Gastroesophageal sphincter (tissue), 4 donors: ENCODE measurements at regions not wholly inside any gene's neighbourhood (a gene's known extent, or its start where the extent isn't known, plus 50 kb on each side); places are given as distances from the start of the nearest gene placed in this dataset.

Source experiments
- ATAC-seq: fragments of 150-250 bp; one replicate; pipeline ENCODE4 v1.9.1; 2016; ENCODE audit warnings: mild to moderate bottlenecking, moderate library complexity
- H3K27ac ChIP-seq, 4 donors: fragments of 200-600 bp; sonication (generic) in 3 of 4; 1 replicate in 3 of 4; 2 replicates in 1 of 4; pipeline ENCODE4 v1.5.1; 2016 to 2019
- H3K27me3 ChIP-seq: fragments of 200-600 bp; sonication (generic); one replicate; pipeline ENCODE4 v1.5.1; 2019
- H3K36me3 ChIP-seq, 2 donors: fragments of 200-600 bp; sonication (generic); one replicate each; pipeline ENCODE4 v1.5.1; 2019; ENCODE audit warnings: control low read depth in 1 of 2
- H3K4me1 ChIP-seq, 3 donors: fragments of 200-600 bp; sonication (generic); 1 replicate in 2 of 3; 2 replicates in 1 of 3; pipeline ENCODE4 v1.5.1; 2016 to 2019; ENCODE audit warnings: control low read depth in 2 of 3
- H3K4me3 ChIP-seq, 2 donors: fragments of 200-600 bp; sonication (generic); one replicate each; pipeline ENCODE4 v1.5.1; 2019; ENCODE audit warnings: mild to moderate bottlenecking in 1 of 2, moderate library complexity in 1 of 2
- H3K9me3 ChIP-seq, 3 donors: fragments of 200-600 bp; sonication (generic); one replicate each; pipeline ENCODE4 v1.5.1; 2017 to 2019; ENCODE audit warnings: control low read depth in 2 of 3
- EP300 ChIP-seq: sonication (generic); formaldehyde crosslinking; IDR thresholded peaks from one replicate; pipeline ENCODE4 v1.6.1; 2017; ENCODE audit warnings: antibody characterized with exemption, mild to moderate bottlenecking
- POLR2A ChIP-seq, 2 donors: fragments of 450-650 bp; IDR thresholded peaks; one replicate each; pipeline ENCODE4 v1.6.1; 2017; ENCODE audit warnings: antibody characterized with exemption in 2 of 2, mild to moderate bottlenecking in 2 of 2, moderate library complexity in 1 of 2
- POLR2AphosphoS5 ChIP-seq: sonication (generic); formaldehyde crosslinking; IDR thresholded peaks from one replicate; pipeline ENCODE4 v1.6.1; 2017; ENCODE audit warnings: antibody characterized with exemption
- WGBS, 2 donors: methylation state at CpG; one replicate each; pipeline ENCODE4 v1.1.5; 2018; ENCODE audit warnings: low coverage in 1 of 2; 5-methylcytosine and 5-hydroxymethylcytosine counted together
- TF ChIP-seq, protein P1 (sequence below), 4 experiments: fragments of 200-600 bp in 2 of 4; fragments of 450-650 bp in 2 of 4; sonication (generic) in 1 of 4; IDR thresholded peaks; one replicate each; pipeline ENCODE4 v1.5.1; 2017 to 2019; ENCODE audit warnings: antibody characterized with exemption in 4 of 4, mild to moderate bottlenecking in 2 of 4, moderate library complexity in 2 of 4

DNA sequence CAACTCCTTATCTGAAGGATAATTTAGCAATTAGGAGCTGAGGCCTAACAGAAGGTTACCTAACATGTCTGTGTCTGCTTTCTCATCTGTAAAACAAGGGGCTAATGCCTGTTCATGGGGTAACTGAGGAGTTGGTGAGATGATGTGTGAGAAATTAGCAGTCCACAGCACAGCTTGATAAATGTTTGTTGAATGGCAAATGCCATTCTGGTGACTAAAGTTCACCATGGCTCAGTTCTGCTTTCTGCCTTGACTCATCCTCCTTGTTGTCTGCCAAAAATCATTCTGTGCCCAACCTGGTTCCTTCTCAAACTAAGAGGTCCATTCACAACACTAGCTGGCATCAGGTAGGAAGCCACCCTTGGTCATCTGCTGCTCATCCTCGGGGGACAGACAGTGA is 552.0 kb upstream of the KLF4 start:
- Histone ChIP-seq H3K27ac (no peak overlapping the region), H3K4me3 (no peak overlapping the region), H3K4me1 (no peaks in the 10 kb centered on the region), H3K9me3 (peaks cover 0 to 12% (median 0%) of the 10 kb centered on the region in 3 donors), H3K27me3 (no peaks in the 10 kb centered on the region), H3K36me3 (no peaks in the 10 kb centered on the region)
- 80% methylated on average over 1 of the region's 1 CpG; no CpG with 5 or more reads in 1 of the 2 donors for WGBS, 2 donors
- no peak for ATAC-seq
- TF ChIP-seq, protein P1, sequence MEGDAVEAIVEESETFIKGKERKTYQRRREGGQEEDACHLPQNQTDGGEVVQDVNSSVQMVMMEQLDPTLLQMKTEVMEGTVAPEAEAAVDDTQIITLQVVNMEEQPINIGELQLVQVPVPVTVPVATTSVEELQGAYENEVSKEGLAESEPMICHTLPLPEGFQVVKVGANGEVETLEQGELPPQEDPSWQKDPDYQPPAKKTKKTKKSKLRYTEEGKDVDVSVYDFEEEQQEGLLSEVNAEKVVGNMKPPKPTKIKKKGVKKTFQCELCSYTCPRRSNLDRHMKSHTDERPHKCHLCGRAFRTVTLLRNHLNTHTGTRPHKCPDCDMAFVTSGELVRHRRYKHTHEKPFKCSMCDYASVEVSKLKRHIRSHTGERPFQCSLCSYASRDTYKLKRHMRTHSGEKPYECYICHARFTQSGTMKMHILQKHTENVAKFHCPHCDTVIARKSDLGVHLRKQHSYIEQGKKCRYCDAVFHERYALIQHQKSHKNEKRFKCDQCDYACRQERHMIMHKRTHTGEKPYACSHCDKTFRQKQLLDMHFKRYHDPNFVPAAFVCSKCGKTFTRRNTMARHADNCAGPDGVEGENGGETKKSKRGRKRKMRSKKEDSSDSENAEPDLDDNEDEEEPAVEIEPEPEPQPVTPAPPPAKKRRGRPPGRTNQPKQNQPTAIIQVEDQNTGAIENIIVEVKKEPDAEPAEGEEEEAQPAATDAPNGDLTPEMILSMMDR (IDR thresholded peaks at IDR 0.05): no peak
- TF ChIP-seq POLR2AphosphoS5 (no peak), EP300 (no peak), POLR2A (IDR thresholded peaks at IDR 0.05) (no peak)

DNA sequence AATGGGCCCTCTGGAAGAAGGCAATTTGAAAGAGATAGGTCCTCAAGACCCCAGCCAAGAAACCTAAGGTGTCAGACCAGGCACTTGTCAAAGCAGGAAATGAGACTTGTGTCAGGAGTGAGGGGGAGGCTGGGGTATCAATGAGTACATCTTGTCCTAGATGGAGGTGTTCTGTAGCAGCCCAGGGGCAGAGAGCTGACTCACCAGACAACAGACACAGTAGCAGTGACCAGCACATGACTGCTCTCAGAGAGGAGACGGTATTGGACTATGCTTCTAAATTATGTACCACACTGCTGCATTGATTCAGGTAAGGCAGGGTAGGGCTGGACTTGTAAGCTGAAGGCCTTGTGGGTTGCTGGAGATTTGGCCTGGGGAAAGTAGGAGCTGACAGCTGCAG is 551.2 kb upstream of the KLF4 start:
- no peak overlapping the region for H3K4me3 ChIP-seq
- TF ChIP-seq, protein P1 (IDR thresholded peaks at IDR 0.05): no peak
- TF ChIP-seq POLR2AphosphoS5: no peak
- TF ChIP-seq EP300: no peak
- no peak for TF ChIP-seq POLR2A (IDR thresholded peaks at IDR 0.05)
- WGBS, 2 donors: 100% methylated on average over 1 of the region's 1 CpG; no CpG with 5 or more reads in 1 of the 2 donors
- no peak overlapping the region for H3K27ac ChIP-seq
- no peaks in the 10 kb centered on the region for H3K4me1 ChIP-seq
- H3K27me3 ChIP-seq: no peaks in the 10 kb centered on the region
- no peaks in the 10 kb centered on the region for H3K36me3 ChIP-seq
- ATAC-seq: no peak
- H3K9me3 ChIP-seq: peaks cover 0 to 12% (median 0%) of the 10 kb centered on the region in 3 donors

DNA sequence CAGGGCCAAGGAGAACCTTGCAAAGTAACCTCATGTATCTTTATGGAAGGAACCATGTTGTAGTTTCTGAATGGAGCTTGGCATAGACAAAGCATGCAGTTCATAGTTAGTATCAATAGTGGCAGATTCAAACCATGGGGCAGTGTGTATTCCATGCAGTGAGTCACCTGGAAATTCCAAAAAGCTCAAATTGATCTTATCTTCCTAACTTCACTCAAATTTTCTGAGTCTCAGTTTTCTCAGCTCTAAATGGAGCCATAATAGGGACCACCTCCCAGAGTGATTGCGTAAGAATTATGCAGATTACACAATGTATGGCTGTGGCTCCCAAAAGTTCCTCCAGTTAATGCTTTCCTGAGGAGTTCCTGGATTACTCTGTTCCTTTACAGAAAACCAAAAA is 549.9 kb upstream of the KLF4 start:
- Histone ChIP-seq H3K9me3 (peaks cover 0 to 10% (median 0%) of the 10 kb centered on the region in 3 donors), H3K27me3 (no peaks in the 10 kb centered on the region), H3K36me3 (no peaks in the 10 kb centered on the region), H3K4me3 (no peak overlapping the region), H3K27ac (no peak overlapping the region), H3K4me1 (peaks cover 0 to 10% (median 3%) of the 10 kb centered on the region in 3 donors)
- WGBS, 2 donors: 100% methylated on average over 1 of the region's 1 CpG
- no peak for ATAC-seq
- no peak for TF ChIP-seq POLR2AphosphoS5
- no peak for TF ChIP-seq EP300
- no peak for TF ChIP-seq POLR2A (IDR thresholded peaks at IDR 0.05)
- TF ChIP-seq, protein P1 (IDR thresholded peaks at IDR 0.05): no peak

DNA sequence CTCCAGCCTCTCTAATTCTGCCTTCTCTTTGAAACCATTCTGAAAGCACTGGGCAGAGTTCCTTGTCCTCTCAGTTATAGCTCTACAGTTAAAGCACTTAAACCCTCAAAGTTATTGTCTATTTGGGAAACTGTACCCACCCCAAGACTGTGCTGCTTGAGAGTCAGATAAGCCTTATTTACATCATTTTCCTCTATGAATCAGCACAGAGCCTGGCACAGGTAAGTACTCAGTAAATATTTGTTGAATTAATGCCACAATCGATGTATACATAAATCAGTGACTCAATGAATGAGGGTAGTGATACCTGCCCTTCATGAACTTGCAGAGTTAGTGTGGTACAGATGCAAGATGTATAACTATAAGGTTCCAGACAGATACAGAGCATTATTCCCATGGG is 549.4 kb upstream of the KLF4 start:
- 86% methylated on average over 1 of the region's 1 CpG for WGBS, 2 donors
- H3K36me3 ChIP-seq: no peaks in the 10 kb centered on the region
- peaks cover 0 to 15% (median 3%) of the 10 kb centered on the region in 3 donors for H3K4me1 ChIP-seq
- H3K9me3 ChIP-seq: peaks cover 0 to 5% (median 0%) of the 10 kb centered on the region in 3 donors
- TF ChIP-seq EP300: no peak
- H3K27ac ChIP-seq: no peak overlapping the region
- ATAC-seq: no peak
- H3K27me3 ChIP-seq: no peaks in the 10 kb centered on the region
- no peak overlapping the region for H3K4me3 ChIP-seq

DNA sequence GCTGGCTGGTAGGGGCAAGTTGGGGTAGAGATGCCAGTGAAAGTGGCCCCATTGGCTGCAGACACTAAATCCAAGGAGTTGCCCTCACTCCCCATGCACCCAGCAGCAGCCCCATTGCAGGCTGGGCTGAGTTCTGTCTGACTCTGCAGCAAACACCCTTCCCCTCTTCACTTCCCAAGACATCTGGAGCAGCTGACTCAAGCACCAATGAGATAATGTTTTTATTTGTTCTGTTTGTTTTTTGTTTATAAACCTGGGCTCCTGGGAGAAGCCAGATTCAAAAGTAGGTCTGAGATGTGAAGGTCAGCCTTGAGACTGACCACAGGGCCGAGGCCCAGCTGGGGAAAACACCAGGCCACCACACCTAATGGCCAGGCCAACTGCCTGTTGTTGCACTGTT is 545.9 kb upstream of the KLF4 start:
- no peaks in the 10 kb centered on the region for H3K27me3 ChIP-seq
- peaks cover 0 to 16% (median 3%) of the 10 kb centered on the region in 3 donors for H3K4me1 ChIP-seq
- no peaks in the 10 kb centered on the region for H3K9me3 ChIP-seq
- TF ChIP-seq EP300 (no peak), POLR2AphosphoS5 (no peak), POLR2A (IDR thresholded peaks at IDR 0.05) (no peak)
- TF ChIP-seq, protein P1 (IDR thresholded peaks at IDR 0.05): no peak
- no peak overlapping the region for H3K4me3 ChIP-seq
- H3K36me3 ChIP-seq: no peaks in the 10 kb centered on the region
- H3K27ac ChIP-seq: peak overlapping the region in 2 of 4 donors; percentile 51 to 65
- WGBS, 2 donors: 63% methylated on average over 1 of the region's 1 CpG; no CpG with 5 or more reads in 1 of the 2 donors
- ATAC-seq: no peak
